NCI-H446 (cell line): ENCODE measurements at regions not wholly inside any gene's neighbourhood (a gene's known extent, or its start where the extent isn't known, plus 50 kb on each side); places are given as distances from the start of the nearest gene placed in this dataset.

Experiments
- DNase-seq, 2 experiments: peaks; one replicate each; lab custom pipeline; 2025; lab: John Stamatoyannopoulos, UW

GRCh38 chr6:113089056-113089455 is 741.9 kb downstream of the RFPL4B start:
- DNase-seq: no peak

DNA sequence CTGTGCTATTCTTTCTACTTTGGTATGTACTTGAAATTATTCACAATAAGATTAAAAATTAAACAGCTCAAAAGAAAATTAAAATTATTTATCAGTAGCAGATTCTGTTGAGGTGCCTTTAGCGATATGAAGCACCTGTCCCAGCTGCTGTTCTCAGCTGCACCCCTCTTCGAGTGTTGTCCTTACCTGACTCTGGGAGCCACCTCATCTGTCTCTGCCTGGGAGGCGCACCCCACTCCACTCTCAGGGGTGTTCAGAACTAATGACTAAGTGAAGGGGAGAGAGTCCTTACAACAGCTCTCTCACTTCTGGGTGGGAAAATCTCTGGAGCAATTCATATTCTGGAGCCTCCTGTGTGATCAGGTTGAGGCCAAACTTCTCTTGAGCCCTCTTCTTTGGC is 745.7 kb downstream of the RFPL4B start:
- no peak for DNase-seq

DNA sequence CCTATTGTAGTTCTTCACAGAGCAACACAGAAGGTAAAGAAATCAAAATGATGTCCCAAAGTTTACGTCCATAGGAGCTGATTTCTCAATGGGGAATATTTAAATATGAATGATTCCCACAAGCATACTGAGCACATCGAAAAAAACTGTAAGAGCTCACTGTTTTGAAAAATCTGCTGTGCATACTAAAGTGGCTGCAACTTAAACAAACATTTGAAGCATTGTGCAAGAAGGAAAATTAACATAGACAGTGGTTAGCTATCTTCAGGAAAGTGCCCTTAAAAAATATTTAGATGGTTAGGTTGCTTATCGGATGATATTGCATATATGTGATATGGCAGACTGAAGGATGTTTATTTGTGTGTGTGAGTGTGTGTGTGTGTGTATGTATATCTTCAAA is 747.6 kb downstream of the RFPL4B start:
- DNase-seq: no peak

GRCh38 chr6:113095841-113096240 is 748.7 kb downstream of the RFPL4B start:
- no peak for DNase-seq

- no peak for DNase-seq
Measured at GRCh38 chr6:113102761-113103160, 754.4 kb upstream of the MARCKS start.

DNA sequence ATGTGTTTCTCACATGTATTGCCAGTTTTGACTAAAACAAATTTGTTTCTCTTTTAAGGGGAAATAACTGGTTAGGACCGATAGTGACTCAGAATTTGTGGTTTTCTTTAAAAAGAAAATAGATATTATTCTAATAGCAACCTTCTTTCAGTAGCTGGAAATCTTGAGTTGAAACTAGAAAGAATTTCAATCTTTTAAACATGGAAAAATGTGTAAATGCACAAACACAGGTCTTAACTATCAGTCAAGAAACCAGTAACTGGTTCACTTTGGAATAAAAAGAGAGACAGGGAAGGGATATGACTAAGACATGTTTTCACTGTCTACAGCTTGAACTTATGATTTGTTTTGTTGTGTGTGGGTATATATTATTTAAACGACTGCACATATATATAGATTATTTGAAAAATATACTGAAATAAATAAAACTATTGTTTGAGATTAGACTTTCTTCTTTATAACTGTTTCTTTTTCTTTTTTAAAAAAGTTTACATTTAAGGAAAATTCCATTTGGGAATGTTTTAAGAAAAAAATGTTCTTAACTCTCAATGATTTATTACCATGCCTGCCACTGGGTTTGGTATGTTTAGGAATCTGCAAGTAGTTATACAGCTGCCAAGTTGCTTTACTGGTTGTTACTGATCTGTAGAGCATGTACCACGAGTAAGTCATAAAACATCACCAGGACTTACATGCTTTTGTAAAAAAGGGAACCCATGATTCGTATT is 753.3 kb upstream of the MARCKS start:
- DNase-seq: peak in 1 of 2 experiments; percentile 17

- no peak for DNase-seq
Measured at GRCh38 chr6:113104541-113104940, 752.6 kb upstream of the MARCKS start.

- DNase-seq: no peak
Measured at GRCh38 chr6:113104951-113105350, 752.2 kb upstream of the MARCKS start.

- DNase-seq: no peak
Measured at GRCh38 chr6:113110211-113110610, 746.9 kb upstream of the MARCKS start.

GRCh38 chr6:113111550-113111949 is 745.6 kb upstream of the MARCKS start:
- no peak for DNase-seq

DNA sequence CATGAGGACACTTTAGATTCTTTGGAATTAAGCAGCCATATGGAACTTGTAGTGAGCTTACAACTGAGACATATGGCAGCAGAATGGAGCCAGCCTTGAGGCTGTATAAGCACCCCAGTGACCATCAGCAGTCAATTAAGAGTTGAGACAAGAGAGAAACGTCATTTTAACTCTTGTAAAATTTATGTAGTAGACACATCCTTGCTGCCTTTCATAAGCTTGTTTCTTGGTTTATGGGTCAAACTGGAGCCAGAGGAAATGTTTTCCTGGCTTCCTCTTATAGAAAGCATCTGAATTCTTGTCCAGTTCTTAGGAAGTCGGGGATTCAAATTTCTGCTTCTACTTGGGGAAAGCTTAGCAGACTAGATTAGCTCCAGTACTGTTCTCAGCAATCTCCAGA is 745.1 kb upstream of the MARCKS start:
- peak; percentile 14 to 75 for DNase-seq

- no peak for DNase-seq
Measured at GRCh38 chr6:113115196-113115595, 741.9 kb upstream of the MARCKS start.

DNA sequence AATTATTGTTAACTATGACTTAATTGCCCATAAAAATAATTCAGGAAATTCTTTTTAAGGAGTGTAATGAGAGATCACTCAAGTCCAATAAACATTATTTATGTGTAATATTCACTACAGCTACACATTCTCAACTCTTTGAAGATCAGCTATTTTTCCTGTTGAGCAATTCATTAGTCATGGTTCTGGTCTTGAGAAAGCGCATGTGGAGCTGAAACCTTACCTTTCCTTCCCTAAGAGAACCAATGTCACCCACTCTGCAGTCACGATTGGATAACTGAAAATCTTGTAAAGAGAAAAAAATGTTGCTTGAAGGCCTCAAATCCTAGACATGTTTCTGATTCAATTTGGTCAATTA is 736.9 kb upstream of the MARCKS start:
- DNase-seq: no peak

DNA sequence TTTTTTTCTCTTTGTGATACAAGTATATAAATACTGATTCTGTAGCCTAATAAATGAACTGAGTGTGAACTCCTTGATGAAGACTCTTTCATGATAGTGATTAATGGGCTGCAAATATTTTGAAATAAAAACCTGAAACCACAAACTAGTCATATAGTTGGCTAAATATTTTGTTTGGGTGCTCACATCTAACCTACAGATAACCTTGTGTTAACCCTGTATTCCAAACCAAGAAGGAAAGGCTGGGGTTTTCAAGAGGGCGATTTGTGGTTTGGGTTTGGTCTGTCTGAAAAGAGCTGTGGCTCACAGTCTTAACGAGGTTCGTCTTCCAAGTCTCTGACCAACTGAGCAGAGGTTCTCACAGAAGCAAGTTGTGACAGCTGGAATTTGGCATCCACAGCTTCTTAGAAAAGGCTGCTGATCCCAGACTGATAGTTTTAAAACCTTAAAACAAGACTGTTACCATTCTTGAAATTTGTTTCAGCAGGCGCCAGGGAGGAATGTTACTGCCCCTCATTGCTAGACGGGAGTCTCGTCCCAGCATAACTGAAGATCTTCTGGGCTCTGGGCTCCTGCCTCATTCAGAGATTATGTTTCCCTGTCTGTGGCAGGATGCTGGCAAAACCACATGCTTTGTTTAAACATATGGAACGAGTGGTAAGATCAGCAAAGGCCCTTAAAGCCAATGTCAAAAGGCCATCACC is 736.4 kb upstream of the MARCKS start:
- peak in 1 of 2 experiments; percentile 49 for DNase-seq

- no peak for DNase-seq
Measured at GRCh38 chr6:113121571-113121970, 735.6 kb upstream of the MARCKS start.

GRCh38 chr6:113122060-113122459 is 735.1 kb upstream of the MARCKS start:
- peak; percentile 45 to 76 for DNase-seq

DNA sequence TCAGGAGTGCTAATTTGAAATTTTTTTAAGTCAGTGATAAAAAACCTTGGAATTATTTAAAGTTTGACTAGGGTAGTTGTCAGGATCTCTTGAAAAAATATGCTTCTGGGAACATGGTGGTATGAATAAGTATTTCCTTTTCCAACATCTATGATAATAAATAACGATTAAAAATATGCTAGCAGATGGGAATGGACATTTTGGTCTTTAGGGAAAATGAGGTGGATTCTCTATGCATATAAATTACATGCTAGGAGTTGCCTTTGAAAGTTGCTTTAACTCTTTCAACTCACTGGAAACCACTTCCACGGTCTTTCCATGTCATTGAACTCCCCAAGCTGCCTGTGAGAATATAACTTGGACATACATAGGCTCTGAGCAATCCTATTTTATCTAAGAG is 731.5 kb upstream of the MARCKS start:
- DNase-seq: no peak

DNA sequence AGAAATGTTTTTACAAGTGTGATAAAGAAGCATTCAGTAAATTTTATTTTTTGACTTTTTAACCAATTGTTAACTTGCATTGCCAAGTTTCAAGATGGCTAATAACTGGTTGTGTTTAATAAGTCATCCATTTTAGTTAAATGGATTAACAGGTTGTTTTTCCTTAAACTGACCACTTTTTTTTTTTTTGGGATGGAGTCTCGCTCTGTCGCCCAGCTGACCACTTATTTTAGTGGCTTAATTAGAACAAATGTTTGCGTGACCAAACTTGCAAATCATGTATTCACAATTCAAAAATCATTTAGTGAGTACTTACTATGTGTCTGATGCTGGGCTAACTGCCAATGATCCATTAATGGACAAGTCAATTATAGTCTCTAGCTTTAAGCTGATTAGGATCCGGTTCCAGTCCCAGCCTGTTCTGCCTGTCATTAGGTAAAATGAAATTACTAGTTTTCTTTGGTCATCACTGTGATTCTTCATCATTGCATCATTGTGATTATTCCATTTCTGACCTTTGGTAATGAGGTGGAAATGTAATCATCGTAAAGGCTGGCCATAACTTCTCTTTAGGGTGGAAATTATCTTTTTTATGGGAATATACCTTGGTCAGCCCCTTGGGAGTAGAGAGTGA is 729.2 kb upstream of the MARCKS start:
- no peak for DNase-seq

DNA sequence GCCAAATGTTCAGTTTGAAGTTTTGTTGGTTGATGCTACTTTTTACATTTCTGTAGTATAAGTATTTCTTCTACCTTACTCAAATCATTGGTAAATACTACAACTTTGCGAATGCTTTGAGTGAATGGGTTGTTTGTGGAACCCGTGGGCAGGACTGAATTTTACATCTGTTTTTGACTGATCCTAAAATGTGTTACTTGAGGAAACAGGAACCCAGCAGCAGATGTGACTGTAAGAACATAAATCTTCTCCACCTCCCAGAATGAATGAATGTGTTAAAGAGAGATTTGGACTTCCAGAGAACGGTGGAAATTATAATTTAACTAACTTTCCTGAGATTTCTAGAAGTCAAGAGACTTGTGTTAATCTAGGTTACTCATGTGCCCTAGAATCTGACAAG is 728.5 kb upstream of the MARCKS start:
- no peak for DNase-seq

DNA sequence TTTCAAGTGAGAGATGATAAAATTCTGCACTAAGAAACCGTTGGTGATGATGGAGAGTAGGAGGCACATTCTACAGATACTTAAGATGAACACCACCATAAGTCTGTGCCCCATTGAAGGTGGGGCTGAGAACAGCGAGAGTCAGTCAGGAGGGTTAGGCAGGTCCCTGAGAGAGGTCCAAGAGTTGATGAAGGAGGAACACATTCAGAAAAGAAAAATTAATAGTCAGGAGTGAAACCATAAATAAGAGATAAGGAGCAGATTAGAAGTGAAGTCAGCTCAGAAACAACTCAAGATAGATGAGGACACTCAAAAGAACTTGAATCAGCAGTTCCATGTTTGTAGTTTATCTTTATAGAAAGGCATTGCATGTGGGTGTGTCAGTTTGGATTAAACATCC is 727.2 kb upstream of the MARCKS start:
- no peak for DNase-seq

- peak in 1 of 2 experiments; percentile 62 for DNase-seq
Measured at GRCh38 chr6:113137426-113137825, 719.7 kb upstream of the MARCKS start.

DNA sequence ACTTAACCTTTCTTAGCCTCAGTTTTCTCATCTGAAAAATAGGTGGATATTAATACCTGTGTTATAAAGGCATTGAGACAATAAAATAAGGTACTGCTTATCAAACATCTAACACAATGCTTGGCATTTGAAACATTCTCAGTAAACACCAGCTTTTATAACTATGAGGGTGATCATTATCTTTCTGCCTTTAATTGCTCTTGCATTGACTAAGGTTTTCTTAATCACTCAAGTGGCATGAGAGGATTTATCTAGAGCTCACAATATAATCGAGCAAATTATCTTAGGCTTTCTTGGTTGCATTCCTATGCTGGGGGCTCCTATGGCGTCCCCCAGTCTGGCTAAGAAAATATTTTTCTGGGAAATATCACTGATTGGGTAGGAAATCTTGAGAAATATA is 716.4 kb upstream of the MARCKS start:
- no peak for DNase-seq

DNA sequence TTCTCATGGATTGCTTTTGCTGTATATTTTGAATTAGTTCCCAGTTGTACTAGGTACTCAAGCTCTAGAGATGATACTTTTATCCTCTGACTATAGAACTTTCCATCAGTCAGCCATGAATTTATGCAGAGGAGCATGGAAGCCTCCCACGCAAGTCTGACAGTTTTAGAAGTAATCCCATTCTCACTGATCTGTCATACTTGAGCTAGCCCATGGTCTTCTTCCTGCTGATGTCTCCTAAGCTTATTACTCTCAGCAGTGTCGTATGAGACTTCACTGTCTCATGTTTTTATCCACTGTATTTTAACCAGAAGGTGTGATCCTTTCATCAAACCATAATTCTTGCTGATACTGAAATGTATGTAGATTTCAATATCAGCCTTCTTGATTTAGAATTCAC is 715.2 kb upstream of the MARCKS start:
- no peak for DNase-seq
